IMR-90 (cell line): ENCODE measurements at regions not wholly inside any gene's neighbourhood (a gene's known extent, or its start where the extent isn't known, plus 50 kb on each side); places are given as distances from the start of the nearest gene placed in this dataset.

ENCODE experiments used
- ATAC-seq: fragments of 200-7000 bp; cut with Tn5 transposase; 2 replicates; pipeline ENCODE4 v1.9.1; 2020; ENCODE audit warnings: low read depth, mild to moderate bottlenecking, moderate library complexity
- BruUV-seq: library from RNA; stranded (reverse); fragments of 400-500 nt; replicated peaks from 2 replicates; lab custom pipeline; 2021; lab: Mats Ljungman, UMichigan
- CTCF ChIA-PET: fragments of 300-600 bp; formaldehyde crosslinking; extraction: SDS; loops from one replicate; lab custom pipeline; 2021; ENCODE audit warnings: antibody characterized with exemption; lab: Yijun Ruan, JAX
- POLR2A ChIA-PET: fragments of 300-600 bp; sonication (Branson Sonifier 250); formaldehyde crosslinking; loops from one replicate; lab custom pipeline; 2022; ENCODE audit warnings: antibody characterized with exemption; ENCODE audit not compliant: unreplicated experiment; lab: Charles Lee
- DNase-seq: peaks from one replicate; pipeline ENCODE4 v3.0.0; 2013
- H2AFZ ChIP-seq: replicated peaks from 2 replicates; pipeline ENCODE3; 2013; ENCODE audit warnings: low read length, mild to moderate bottlenecking; ENCODE audit not compliant: poor library complexity
- H2AK5ac ChIP-seq: 2 replicates; pipeline ENCODE4 v1.6.1; 2013; ENCODE audit warnings: low read depth, low read length, inconsistent platforms
- H2AK9ac ChIP-seq: replicated peaks from 2 replicates; pipeline ENCODE3; 2013; ENCODE audit warnings: mild to moderate bottlenecking, low read depth, low read length, moderate library complexity; ENCODE audit not compliant: poor library complexity
- H2BK120ac ChIP-seq: 2 replicates; pipeline ENCODE4 v1.6.1; 2013; ENCODE audit warnings: low read depth, low read length, inconsistent platforms
- H2BK15ac ChIP-seq: 3 replicates; pipeline ENCODE4 v1.6.1; 2013; ENCODE audit warnings: low read depth, low read length, inconsistent platforms
- H2BK20ac ChIP-seq: 2 replicates; pipeline ENCODE4 v1.6.1; 2013; ENCODE audit warnings: low read depth, mild to moderate bottlenecking, inconsistent platforms, low read length, moderate library complexity
- H2BK5ac ChIP-seq: 2 replicates; pipeline ENCODE4 v1.6.1; 2013; ENCODE audit warnings: mild to moderate bottlenecking, low read depth, low read length, inconsistent platforms; ENCODE audit not compliant: poor library complexity, severe bottlenecking
- H3K14ac ChIP-seq: replicated peaks from 2 replicates; pipeline ENCODE4 v1.6.1; 2013; ENCODE audit warnings: low read depth, low read length, inconsistent platforms
- H3K18ac ChIP-seq: 2 replicates; pipeline ENCODE4 v1.6.1; 2013; ENCODE audit warnings: low read depth, low read length, control low read depth
- H3K23ac ChIP-seq: 2 replicates; pipeline ENCODE4 v1.6.1; 2013; ENCODE audit warnings: low read depth, low read length, inconsistent platforms
- H3K27ac ChIP-seq: 2 replicates; pipeline ENCODE4 v1.5.1; 2013; ENCODE audit warnings: mild to moderate bottlenecking, control low read depth, low read length; ENCODE audit not compliant: insufficient read depth
- H3K27me3 ChIP-seq: 2 replicates; pipeline ENCODE4 v1.6.1; 2013; ENCODE audit warnings: low read length; ENCODE audit not compliant: control insufficient read depth, insufficient read depth
- H3K36me3 ChIP-seq: 2 replicates; pipeline ENCODE4 v1.6.1; 2013; ENCODE audit warnings: low read length, mixed read lengths; ENCODE audit not compliant: control insufficient read depth, insufficient read depth
- H3K4ac ChIP-seq: 2 replicates; pipeline ENCODE4 v1.6.1; 2013; ENCODE audit warnings: low read depth, low read length, inconsistent platforms
- H3K4me1 ChIP-seq: 2 replicates; pipeline ENCODE4 v1.6.1; 2013; ENCODE audit warnings: low read length, mixed read lengths; ENCODE audit not compliant: control insufficient read depth, insufficient read depth
- H3K4me2 ChIP-seq: 2 replicates; pipeline ENCODE4 v1.6.1; 2013; ENCODE audit warnings: low read depth, mild to moderate bottlenecking, control low read depth, low read length, moderate library complexity
- H3K4me3 ChIP-seq: 2 replicates; pipeline ENCODE4 v1.5.1; 2013; ENCODE audit warnings: low read depth, mild to moderate bottlenecking, control low read depth, low read length, moderate library complexity; ENCODE audit not compliant: insufficient read depth
- H3K56ac ChIP-seq: 2 replicates; pipeline ENCODE4 v1.6.1; 2013; ENCODE audit warnings: low read length, inconsistent platforms; ENCODE audit not compliant: insufficient read depth; ENCODE audit errors: extremely low read depth
- H3K79me1 ChIP-seq, 2 experiments: 2 replicates each; pipeline ENCODE4 v1.6.1; 2013; ENCODE audit warnings: low read length in 2 of 2, inconsistent platforms in 1 of 2, low read depth in 1 of 2
- H3K9ac ChIP-seq: 2 replicates; pipeline ENCODE4 v1.6.1; 2013; ENCODE audit warnings: low read depth, low read length, control low read depth
- H3K9me1 ChIP-seq: 2 replicates; pipeline ENCODE4 v1.6.1; 2013; ENCODE audit warnings: low read length, inconsistent platforms; ENCODE audit not compliant: insufficient read depth
- H3K9me3 ChIP-seq: 2 replicates; pipeline ENCODE4 v1.6.1; 2013; ENCODE audit warnings: low read length; ENCODE audit not compliant: control insufficient read depth, insufficient read depth
- H4K20me1 ChIP-seq: 2 replicates; pipeline ENCODE4 v1.6.1; 2013; ENCODE audit warnings: low read length, inconsistent platforms; ENCODE audit not compliant: insufficient read depth
- H4K5ac ChIP-seq: 2 replicates; pipeline ENCODE4 v1.6.1; 2013; ENCODE audit warnings: mild to moderate bottlenecking, low read depth, low read length, control low read depth
- H4K8ac ChIP-seq, 2 experiments: 2 replicates each; pipeline ENCODE4 v1.6.1; 2013; ENCODE audit warnings: low read depth in 2 of 2, low read length in 2 of 2, control low read depth in 1 of 2, inconsistent platforms in 1 of 2
- H4K91ac ChIP-seq: 2 replicates; pipeline ENCODE4 v1.6.1; 2013; ENCODE audit warnings: low read depth, low read length, inconsistent platforms; ENCODE audit not compliant: insufficient read depth
- POLR2A ChIP-seq: IDR thresholded peaks from 2 replicates; pipeline ENCODE4 v1.6.1; 2012; ENCODE audit warnings: mild to moderate bottlenecking, low read depth, low read length
- dilution Hi-C: fragments of 300-500 bp; cut with HindIII; formaldehyde crosslinking; loops from one replicate; pipeline ENCODE4 v1.14.3; 2018; ENCODE audit warnings: low sequenced_read_pairs; ENCODE audit not compliant: unreplicated experiment
- in situ Hi-C: fragments of 300-500 bp; cut with MboI; formaldehyde crosslinking; loops from 3 replicates; pipeline ENCODE4 v1.14.3; 2019; ENCODE audit warnings: low sequenced_read_pairs, inconsistent platforms, mixed read lengths
- intact Hi-C: fragments of 100-400 bp; cut with micrococcal nuclease; formaldehyde crosslinking; loops from 2 replicates; pipeline ENCODE4 v1.10.0; 2022

GRCh38 chr1:68826836-68827235, 330.0 kb upstream of the DEPDC1 start:
- CTCF ChIA-PET: no interaction called here
- Histone ChIP-seq H3K23ac (no peak overlapping the region), H2AK5ac (no peak overlapping the region)

More at GRCh38 chr1:68826836-68827235, 330.0 kb upstream of the DEPDC1 start:
- H2BK20ac ChIP-seq: no peak overlapping the region
- H3K9me3 ChIP-seq: no peaks in the 10 kb centered on the region
- no peak overlapping the region for H3K9ac ChIP-seq
- no peak overlapping the region for H2BK15ac ChIP-seq
- H3K4ac ChIP-seq: no peak overlapping the region
- no peak overlapping the region for H4K5ac ChIP-seq
- H3K36me3 ChIP-seq: no peaks in the 10 kb centered on the region
- H2BK5ac ChIP-seq: no peak overlapping the region
- no peak overlapping the region for H4K91ac ChIP-seq
- in situ Hi-C loops (no loop called here), intact Hi-C loops (no loop called here), dilution Hi-C loops (no loop called here)
- no TSS peak for BruUV-seq
- H3K9me1 ChIP-seq: no peaks in the 10 kb centered on the region
- no peak overlapping the region for H2AK9ac ChIP-seq
- TF ChIP-seq POLR2A: no peak
- no peak overlapping the region for H3K14ac ChIP-seq
- H3K4me2 ChIP-seq: no peak overlapping the region
- no peak for ATAC-seq
- H3K4me3 ChIP-seq: no peak overlapping the region
- no peak for DNase-seq
- no peaks in the 10 kb centered on the region for H4K20me1 ChIP-seq
- POLR2A ChIA-PET: no interaction called here
- H3K79me1 ChIP-seq: no peaks in the 10 kb centered on the region
- H3K4me1 ChIP-seq: no peaks in the 10 kb centered on the region
- no peak overlapping the region for H4K8ac ChIP-seq
- H3K27ac ChIP-seq: no peak overlapping the region
- H3K56ac ChIP-seq: no peak overlapping the region
- no peak overlapping the region for H3K18ac ChIP-seq
- no peak overlapping the region for H2AFZ ChIP-seq
- no peaks in the 10 kb centered on the region for H3K27me3 ChIP-seq
- no peak overlapping the region for H2BK120ac ChIP-seq
